ENCODE measurements at regions not wholly inside any gene's neighbourhood (a gene's known extent, or its start where the extent isn't known, plus 50 kb on each side); places are given as distances from the start of the nearest gene placed in this dataset.

DNA sequence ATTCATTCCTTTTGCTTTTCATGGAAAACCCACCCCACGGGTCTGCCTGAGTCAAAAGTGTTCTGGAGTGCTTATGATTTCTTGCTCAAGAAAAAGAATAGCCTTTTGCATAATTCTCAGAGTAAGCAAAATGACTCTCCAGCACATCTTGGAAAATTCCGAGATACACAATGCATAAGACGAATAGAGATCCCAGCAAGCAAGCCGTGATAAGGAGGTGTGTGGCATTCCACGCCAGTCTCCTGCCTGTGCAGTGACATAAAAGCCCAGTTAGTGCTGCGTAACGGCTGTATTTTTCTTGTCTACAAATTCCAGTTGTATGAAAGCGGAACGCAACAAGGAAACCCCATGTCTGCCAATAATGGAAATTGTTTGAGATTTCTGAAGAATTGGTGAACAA is 237.9 kb upstream of the GATB start:
- TF ChIP-seq ZFP3 (CRISPR knock-in tag; IDR thresholded peaks at IDR 0.05) (no peak), ZNF8 (CRISPR knock-in tag; IDR thresholded peaks at IDR 0.05) (no peak), PPARA (CRISPR knock-in tag; IDR thresholded peaks at IDR 0.05; ENCODE audit: borderline replicate concordance) (no peak), ZNF565 (CRISPR knock-in tag; conservative IDR thresholded peaks at IDR 0.05; ENCODE audit: low read depth) (no peak), ARNTL (CRISPR knock-in tag; IDR thresholded peaks at IDR 0.05; ENCODE audit: borderline replicate concordance, low read depth) (no peak), RARB (CRISPR knock-in tag; IDR thresholded peaks at IDR 0.05) (no peak), ZFP30 (CRISPR knock-in tag; IDR thresholded peaks at IDR 0.05) (no peak), ZNF70 (CRISPR knock-in tag; IDR thresholded peaks at IDR 0.05) (no peak), CSDC2 (CRISPR knock-in tag; IDR thresholded peaks at IDR 0.05) (no peak)
- TF ChIP-seq, protein P1, sequence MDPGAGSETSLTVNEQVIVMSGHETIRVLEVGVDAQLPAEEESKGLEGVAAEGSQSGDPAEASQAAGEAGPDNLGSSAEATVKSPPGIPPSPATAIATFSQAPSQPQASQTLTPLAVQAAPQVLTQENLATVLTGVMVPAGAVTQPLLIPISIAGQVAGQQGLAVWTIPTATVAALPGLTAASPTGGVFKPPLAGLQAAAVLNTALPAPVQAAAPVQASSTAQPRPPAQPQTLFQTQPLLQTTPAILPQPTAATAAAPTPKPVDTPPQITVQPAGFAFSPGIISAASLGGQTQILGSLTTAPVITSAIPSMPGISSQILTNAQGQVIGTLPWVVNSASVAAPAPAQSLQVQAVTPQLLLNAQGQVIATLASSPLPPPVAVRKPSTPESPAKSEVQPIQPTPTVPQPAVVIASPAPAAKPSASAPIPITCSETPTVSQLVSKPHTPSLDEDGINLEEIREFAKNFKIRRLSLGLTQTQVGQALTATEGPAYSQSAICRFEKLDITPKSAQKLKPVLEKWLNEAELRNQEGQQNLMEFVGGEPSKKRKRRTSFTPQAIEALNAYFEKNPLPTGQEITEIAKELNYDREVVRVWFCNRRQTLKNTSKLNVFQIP (CRISPR knock-in tag; IDR thresholded peaks at IDR 0.05; ENCODE audit: borderline replicate concordance, low read depth), result no peak
- TF ChIP-seq, protein P2, sequence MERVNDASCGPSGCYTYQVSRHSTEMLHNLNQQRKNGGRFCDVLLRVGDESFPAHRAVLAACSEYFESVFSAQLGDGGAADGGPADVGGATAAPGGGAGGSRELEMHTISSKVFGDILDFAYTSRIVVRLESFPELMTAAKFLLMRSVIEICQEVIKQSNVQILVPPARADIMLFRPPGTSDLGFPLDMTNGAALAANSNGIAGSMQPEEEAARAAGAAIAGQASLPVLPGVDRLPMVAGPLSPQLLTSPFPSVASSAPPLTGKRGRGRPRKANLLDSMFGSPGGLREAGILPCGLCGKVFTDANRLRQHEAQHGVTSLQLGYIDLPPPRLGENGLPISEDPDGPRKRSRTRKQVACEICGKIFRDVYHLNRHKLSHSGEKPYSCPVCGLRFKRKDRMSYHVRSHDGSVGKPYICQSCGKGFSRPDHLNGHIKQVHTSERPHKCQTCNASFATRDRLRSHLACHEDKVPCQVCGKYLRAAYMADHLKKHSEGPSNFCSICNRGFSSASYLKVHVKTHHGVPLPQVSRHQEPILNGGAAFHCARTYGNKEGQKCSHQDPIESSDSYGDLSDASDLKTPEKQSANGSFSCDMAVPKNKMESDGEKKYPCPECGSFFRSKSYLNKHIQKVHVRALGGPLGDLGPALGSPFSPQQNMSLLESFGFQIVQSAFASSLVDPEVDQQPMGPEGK (CRISPR knock-in tag; IDR thresholded peaks at IDR 0.05; ENCODE audit: borderline replicate concordance), result no peak
